ENCODE measurements at regions not wholly inside any gene's neighbourhood (a gene's known extent, or its start where the extent isn't known, plus 50 kb on each side); places are given as distances from the start of the nearest gene placed in this dataset.

GRCh38 chr4:119707336-119707735 lies 78.7 kb upstream of the PDE5A start:
- TF ChIP-seq CTCF (IDR thresholded peaks at IDR 0.05), result no peak
- no peak for TF ChIP-seq POLR2A (IDR thresholded peaks at IDR 0.05)

Measured in testis (tissue), 2 donors.